GM13977 (cell line): ENCODE measurements at regions not wholly inside any gene's neighbourhood (a gene's known extent, or its start where the extent isn't known, plus 50 kb on each side); places are given as distances from the start of the nearest gene placed in this dataset.

Experiments
- DNase-seq: peaks from one replicate; pipeline ENCODE4 v3.0.0; 2012; ENCODE audit warnings: low spot score
- CTCF ChIP-seq: IDR thresholded peaks from 2 replicates; pipeline ENCODE4 v1.5.1; 2012; ENCODE audit warnings: mild to moderate bottlenecking, control low read depth; ENCODE audit not compliant: insufficient read depth; ENCODE audit errors: extremely low read depth, missing control alignments
- in situ Hi-C: fragments of 300-500 bp; cut with MboI; formaldehyde crosslinking; loops from one replicate; pipeline ENCODE4 v1.12.0; 2022; ENCODE audit warnings: low sequenced_read_pairs, low pct_unique_long_range_greater_than_20kb, mixed read lengths, inconsistent platforms; ENCODE audit not compliant: unreplicated experiment

DNA sequence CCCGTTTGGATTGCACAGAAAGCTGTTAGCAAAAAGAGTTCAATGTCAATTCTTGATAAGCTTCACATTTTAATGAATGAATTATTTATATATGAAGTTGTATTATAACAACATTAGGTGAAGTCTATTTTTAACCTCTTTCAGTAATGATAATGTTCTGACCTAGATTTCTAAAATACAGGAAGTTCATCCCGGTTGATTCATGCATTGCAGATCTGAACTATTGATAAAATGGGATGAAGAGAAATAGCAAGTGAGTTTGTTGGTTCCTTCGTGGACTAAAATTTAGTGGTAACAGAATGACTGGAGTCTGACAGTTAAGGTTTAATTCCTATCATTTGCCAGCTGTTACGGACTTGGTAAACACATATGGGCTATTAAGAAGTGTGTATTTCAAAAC is 180.5 kb downstream of the PCSK1 start:
- TF ChIP-seq CTCF: no peak
- DNase-seq: no peak
- in situ Hi-C loops: no loop called here

DNA sequence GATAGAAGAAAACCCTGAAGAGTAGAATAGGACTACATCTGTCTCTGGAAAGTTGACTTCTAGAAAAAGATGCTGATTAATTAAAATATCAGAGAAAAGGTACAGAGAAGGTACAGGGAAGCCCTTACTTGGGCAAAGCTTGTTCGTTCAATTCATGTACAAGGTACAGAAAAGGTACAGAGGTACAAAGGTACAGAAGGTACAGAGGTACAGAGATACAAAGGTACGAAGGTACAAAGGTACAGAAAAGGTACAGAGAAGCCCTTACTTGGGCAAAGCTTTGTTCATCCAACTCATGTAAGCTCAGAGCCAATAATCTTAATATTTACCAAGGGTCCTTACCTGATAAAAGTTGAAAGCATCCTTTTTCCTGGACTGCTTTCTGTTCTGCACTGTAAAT is 182.3 kb downstream of the PCSK1 start:
- TF ChIP-seq CTCF: no peak
- in situ Hi-C loops: no loop called here
- no peak for DNase-seq

- no peak for DNase-seq
- TF ChIP-seq CTCF: no peak
Observed at GRCh38 chr5:96248131-96248530, 184.9 kb downstream of the PCSK1 start.

DNA sequence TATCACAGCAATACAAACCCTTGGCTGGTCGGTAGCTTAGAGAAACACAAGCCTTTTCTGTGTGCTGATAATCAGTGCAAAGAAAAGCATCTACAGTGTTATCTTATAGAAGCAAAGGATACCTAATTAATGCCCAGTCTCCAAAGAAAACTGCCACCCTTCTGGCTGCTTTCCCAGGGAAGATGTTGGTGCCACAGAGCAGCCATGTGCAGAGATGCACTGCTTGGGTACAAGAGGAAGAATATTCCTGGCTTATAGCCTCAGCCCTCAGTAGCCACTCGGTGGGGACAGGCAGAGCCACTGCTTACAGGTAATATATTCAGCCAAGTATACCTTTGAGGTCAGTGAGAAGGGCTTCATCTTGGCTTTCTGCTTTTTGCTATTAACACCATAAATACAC is 185.3 kb downstream of the PCSK1 start:
- TF ChIP-seq CTCF: no peak
- in situ Hi-C loops: no loop called here
- no peak for DNase-seq

More at GRCh38 chr5:96248131-96248530, 184.9 kb downstream of the PCSK1 start:
- in situ Hi-C loops: no loop called here

DNA sequence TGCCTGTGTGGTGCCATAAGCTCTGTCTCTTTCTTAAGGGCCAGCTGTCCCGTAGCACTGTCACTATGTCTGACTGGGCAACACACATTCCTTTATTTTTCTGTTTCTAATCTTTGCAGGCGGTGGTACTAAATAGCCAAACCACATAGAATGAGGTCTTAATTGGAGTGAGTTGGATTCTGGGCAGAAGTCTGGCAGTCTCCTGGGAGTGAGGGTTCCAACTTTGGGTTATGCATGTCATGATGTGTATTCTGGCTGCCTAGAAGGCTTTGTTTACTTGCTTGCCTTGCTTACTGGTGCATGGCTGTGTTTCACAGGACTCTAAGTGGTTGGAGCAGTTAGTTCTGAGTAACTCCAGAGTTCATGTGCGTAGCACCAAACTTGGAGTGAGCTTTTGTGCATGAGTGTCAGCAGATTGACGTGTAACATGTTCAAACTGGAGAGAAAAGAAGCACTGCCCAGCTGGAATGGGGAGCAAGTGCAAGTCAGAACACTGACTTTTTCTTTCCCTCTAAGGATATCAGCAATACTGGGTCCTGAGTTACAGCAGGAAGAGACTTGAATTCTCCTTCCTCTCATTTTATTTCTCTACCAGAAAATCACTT is 185.8 kb downstream of the PCSK1 start:
- no peak for TF ChIP-seq CTCF
- no peak for DNase-seq

DNA sequence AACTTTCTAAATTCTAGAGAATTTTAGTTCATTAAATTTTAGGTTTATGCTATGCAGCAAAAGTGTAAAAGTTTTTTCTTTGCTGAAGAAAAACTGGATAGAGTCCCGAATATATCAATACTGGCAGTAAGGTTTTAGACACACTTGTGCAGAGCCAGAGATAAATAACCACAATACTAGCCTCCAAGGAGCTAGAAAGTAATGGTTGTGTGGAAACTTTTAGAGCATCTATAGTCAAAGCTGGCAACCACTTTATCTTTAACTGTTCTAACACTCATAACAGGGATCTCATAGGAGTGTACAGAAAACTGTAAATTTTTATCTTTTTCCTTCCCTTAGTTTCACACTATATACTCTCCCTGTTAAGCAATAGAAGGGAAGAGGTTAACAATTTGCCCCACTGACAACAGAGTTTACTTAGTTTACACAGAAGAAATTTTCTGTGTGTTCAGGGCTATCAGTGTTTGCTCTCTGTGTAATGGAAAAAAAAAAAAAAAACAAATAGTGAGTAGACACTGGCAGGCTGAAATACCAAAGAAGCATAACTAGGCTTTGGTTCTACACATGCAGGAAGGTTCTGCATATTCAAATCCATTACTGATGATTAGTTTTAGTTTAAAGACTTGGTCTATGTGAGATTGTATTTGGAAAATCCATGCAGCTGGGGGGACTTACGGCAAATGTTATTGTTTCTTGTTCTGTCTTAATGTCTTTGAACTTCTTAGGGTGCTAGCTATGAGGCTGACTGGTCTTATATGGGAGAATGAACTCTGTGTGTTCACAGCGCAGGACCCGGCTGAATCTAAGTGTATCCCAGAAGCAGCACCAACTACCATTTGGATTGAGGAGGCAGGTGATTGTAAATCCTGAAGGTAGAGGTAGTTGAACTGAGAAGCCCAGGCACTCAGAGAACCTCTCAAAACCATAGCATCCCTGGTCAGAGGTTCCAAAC is 187.6 kb downstream of the PCSK1 start:
- in situ Hi-C loops: no loop called here
- no peak for TF ChIP-seq CTCF
- no peak for DNase-seq

More for the DNA sequence above, 185.8 kb downstream of the PCSK1 start:
- in situ Hi-C loops: no loop called here
